Esophagus muscularis mucosa (tissue), 4 donors: ENCODE measurements at regions not wholly inside any gene's neighbourhood (a gene's known extent, or its start where the extent isn't known, plus 50 kb on each side); places are given as distances from the start of the nearest gene placed in this dataset.

ENCODE experiments used
- EP300 ChIP-seq: sonication (generic); formaldehyde crosslinking; IDR thresholded peaks from one replicate; pipeline ENCODE4 v1.6.1; 2017; ENCODE audit warnings: antibody characterized with exemption
- POLR2A ChIP-seq: fragments of 450-650 bp; IDR thresholded peaks from one replicate; pipeline ENCODE4 v1.6.1; 2017; ENCODE audit warnings: antibody characterized with exemption, moderate library complexity, mild to moderate bottlenecking, low read depth
- TF ChIP-seq, protein P1 (sequence below), 3 experiments: fragments of 200-600 bp in 2 of 3; fragments of 450-650 bp in 1 of 3; sonication (generic) in 2 of 3; IDR thresholded peaks; one replicate each; pipeline ENCODE4 v1.5.1; 2017 to 2019; ENCODE audit warnings: antibody characterized with exemption in 3 of 3, mild to moderate bottlenecking in 2 of 3, moderate library complexity in 1 of 3

DNA sequence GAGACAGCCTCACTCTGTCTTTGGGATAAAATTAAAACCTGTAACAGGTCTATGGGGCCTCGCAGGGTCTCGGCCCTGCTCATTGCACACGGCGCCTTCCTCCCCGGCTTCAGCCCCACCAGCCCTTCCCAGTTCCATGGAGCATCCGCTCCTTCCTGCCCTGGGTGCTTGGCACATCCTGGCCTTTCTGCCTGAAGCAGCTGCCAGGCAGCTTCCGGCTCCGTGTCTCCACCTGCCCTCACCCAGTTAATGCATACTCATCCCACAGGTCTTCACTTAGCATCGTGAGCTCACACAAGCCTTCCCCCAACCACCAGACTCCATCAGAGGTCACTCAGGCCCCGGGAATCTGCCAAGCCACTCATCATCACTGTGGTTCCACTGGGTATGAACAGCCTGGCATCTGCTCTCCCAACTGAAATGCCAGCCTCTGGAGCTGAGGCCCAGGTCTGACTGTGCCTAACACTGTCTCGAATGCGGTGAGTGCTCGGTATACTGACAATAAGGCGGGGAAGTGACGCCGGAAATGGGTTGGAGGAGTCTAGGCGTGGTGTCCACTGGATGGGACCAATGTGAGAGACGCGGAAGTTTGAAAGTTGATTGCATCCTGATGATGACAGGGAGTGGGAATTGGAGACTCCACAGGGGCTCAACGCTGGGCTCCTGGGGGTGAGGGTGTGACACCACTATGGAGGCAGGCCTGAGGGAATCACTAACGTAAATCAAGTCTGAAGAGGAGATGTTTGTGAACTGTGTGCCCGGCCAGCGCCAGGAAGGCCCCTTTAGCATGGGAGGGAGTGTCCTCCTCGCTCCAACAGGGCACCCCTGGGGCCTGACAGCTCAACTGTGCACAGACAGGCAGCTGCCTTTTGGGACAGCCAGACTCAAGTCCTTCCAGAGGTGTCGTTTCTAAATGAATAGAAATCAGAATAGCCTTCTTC lies 245.8 kb downstream of the TTLL2 start:
- TF ChIP-seq, protein P1, sequence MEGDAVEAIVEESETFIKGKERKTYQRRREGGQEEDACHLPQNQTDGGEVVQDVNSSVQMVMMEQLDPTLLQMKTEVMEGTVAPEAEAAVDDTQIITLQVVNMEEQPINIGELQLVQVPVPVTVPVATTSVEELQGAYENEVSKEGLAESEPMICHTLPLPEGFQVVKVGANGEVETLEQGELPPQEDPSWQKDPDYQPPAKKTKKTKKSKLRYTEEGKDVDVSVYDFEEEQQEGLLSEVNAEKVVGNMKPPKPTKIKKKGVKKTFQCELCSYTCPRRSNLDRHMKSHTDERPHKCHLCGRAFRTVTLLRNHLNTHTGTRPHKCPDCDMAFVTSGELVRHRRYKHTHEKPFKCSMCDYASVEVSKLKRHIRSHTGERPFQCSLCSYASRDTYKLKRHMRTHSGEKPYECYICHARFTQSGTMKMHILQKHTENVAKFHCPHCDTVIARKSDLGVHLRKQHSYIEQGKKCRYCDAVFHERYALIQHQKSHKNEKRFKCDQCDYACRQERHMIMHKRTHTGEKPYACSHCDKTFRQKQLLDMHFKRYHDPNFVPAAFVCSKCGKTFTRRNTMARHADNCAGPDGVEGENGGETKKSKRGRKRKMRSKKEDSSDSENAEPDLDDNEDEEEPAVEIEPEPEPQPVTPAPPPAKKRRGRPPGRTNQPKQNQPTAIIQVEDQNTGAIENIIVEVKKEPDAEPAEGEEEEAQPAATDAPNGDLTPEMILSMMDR (IDR thresholded peaks at IDR 0.05), result no peak
- TF ChIP-seq EP300 (no peak), POLR2A (no peak)
